ENCODE measurements at regions not wholly inside any gene's neighbourhood (a gene's known extent, or its start where the extent isn't known, plus 50 kb on each side); places are given as distances from the start of the nearest gene placed in this dataset.

- Histone ChIP-seq H2AFZ (ENCODE audit: low read length) (no peak overlapping the region), H3K36me3 (ENCODE audit: control insufficient read depth in 2 of 4, insufficient read depth in 4 of 4, low read length in 3 of 4) (no peaks in the 10 kb centered on the region), H3K56ac (replicated peaks; ENCODE audit: insufficient read length, low read depth, low read length) (no peak overlapping the region), H3K9ac (replicated peaks in 1 of 4; ENCODE audit: extremely low read depth in 1 of 4, low read depth in 3 of 4, low read length in 3 of 4) (no peak overlapping the region), H3K27me3 (replicated peaks in 1 of 4; ENCODE audit: control insufficient read depth in 3 of 4, extremely low read depth in 1 of 4, insufficient read depth in 3 of 4, low read length in 3 of 4) (no peaks in the 10 kb centered on the region), H2BK12ac (ENCODE audit: low read depth, low read length) (no peak overlapping the region), H2BK15ac (ENCODE audit: low read length) (no peak overlapping the region), H2BK5ac (ENCODE audit: low read depth, low read length) (no peak overlapping the region), H3K4me1 (replicated peaks in 1 of 4; ENCODE audit: control insufficient read depth in 3 of 4, insufficient read depth in 4 of 4, low read length in 3 of 4) (no peaks in the 10 kb centered on the region; a peak in 1 of 7 replicates), H3K23me2 (ENCODE audit: low read depth, low read length) (no peaks in the 10 kb centered on the region), H4K20me1 (replicated peaks in 1 of 2; ENCODE audit: control insufficient read depth in 1 of 2, insufficient read depth in 2 of 2, low read length in 2 of 2) (no peaks in the 10 kb centered on the region), H3K79me2 (ENCODE audit: control insufficient read depth in 1 of 2, insufficient read depth in 2 of 2, low read length in 2 of 2) (no peaks in the 10 kb centered on the region), H4K5ac (ENCODE audit: insufficient read length, low read depth, low read length) (no peak overlapping the region), H3K9me3 (ENCODE audit: insufficient read depth in 2 of 2, low read depth in 1 of 2, low read length in 1 of 2) (no peaks in the 10 kb centered on the region), H3K4me3 (ENCODE audit: extremely low read depth in 1 of 4, insufficient read depth in 2 of 4, low read depth in 3 of 4, low read length in 4 of 4) (no peak overlapping the region), H4K91ac (replicated peaks; ENCODE audit: insufficient read length, low read length) (no peak overlapping the region), H4K8ac (ENCODE audit: extremely low read depth, insufficient read depth, low read length) (no peak overlapping the region), H3K79me1 (ENCODE audit: low read depth, low read length) (no peaks in the 10 kb centered on the region), H2BK20ac (ENCODE audit: low read length) (no peak overlapping the region), H2AK5ac (ENCODE audit: low read depth, low read length) (no peak overlapping the region), H3K27ac (ENCODE audit: low read depth, low read length) (no peak overlapping the region), H3K4me2 (ENCODE audit: insufficient read depth in 1 of 2, low read depth in 2 of 2, low read length in 2 of 2) (no peak overlapping the region), H3K4ac (replicated peaks; ENCODE audit: insufficient read length, low read depth, low read length) (no peak overlapping the region), H3K18ac (ENCODE audit: extremely low read depth, low read length) (no peak overlapping the region), H3K23ac (ENCODE audit: insufficient read length) (no peak overlapping the region), H2BK120ac (replicated peaks; ENCODE audit: low read depth, low read length) (no peak overlapping the region), H3K14ac (ENCODE audit: insufficient read length) (no peak overlapping the region)
- ChIA-PET CTCF (ENCODE audit: partially characterized antibody) (interaction anchor here (0.8 to 2.6 kb wide), 5 partner anchors 52 to 480 kb away, joined by 3 to 8 read pairs (median 3); no protein-coding TSS in a partner anchor), POLR2A (ENCODE audit: partially characterized antibody) (no interaction called here)
- no peak for DNase-seq (ENCODE audit: low read depth in 1 of 2, low spot score in 2 of 2)
- WGBS, 2 experiments (ENCODE audit: extremely low coverage in 1 of 2, insufficient coverage in 1 of 2, insufficient read length in 1 of 2, insufficient replicate concordance in 2 of 2, low coverage in 1 of 2, low lambda C conversion rate in 2 of 2, missing lambda C conversion rate in 1 of 2), result 86% methylated on average over 6 of the region's 6 CpGs; no CpG with 5 or more reads in 1 of the 2 experiments
- FAIRE-seq, result no peak
- no peak for TF ChIP-seq BCL11A (IDR thresholded peaks at IDR 0.05; ENCODE audit: low read depth in 2 of 2, low read length in 2 of 2)
Observed at GRCh38 chr19:30646806-30647205, 274.6 kb downstream of the ZNF536 start.
